SH-SY5Y (cell line): ENCODE measurements at regions not wholly inside any gene's neighbourhood (a gene's known extent, or its start where the extent isn't known, plus 50 kb on each side); places are given as distances from the start of the nearest gene placed in this dataset.

Source experiments
- GATA2 ChIP-seq: IDR thresholded peaks from 2 replicates; pipeline ENCODE4 v1.6.1; 2011; ENCODE audit warnings: mild to moderate bottlenecking, low read depth, low read length
- GATA3 ChIP-seq: IDR thresholded peaks from 2 replicates; pipeline ENCODE4 v1.6.1; 2011; ENCODE audit warnings: low read depth, mild to moderate bottlenecking, low read length, moderate library complexity

DNA sequence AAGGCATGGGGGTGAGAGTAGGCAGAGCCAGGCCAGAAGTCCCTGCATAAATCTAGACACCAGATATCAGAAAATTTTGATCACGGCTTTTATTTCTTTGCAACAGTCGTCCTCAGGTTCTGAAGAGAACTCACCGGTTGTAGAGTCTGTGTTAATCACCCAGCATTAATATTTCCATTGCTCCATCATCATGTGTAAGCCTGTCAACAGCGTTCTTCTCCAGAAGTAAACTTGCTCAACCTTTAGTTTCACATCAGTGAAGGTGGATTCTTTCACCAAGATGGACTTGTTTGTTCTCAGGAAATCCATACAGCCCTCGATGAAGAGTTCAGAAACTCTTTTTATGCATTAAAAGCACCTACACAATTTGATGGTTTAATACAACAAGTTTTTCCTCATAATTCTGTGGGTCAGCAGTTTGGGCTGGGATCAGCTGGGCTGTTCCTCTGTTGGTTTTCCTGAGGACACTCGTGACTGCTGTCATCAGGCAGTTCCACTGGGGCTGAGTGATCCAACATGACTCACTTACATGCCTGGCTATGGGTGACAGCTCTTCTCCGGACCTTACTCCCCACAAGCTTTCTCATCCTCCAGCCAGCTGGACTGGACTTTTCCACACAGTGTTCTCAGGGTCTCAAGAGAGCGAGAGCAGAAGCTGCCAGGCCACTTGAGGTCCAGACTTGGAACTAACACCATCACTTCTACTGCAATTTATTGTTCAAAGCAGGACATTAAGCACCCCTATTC is 303.4 kb downstream of the ZNF621 start:
- TF ChIP-seq GATA2 (no peak), GATA3 (no peak)
